ENCODE measurements at regions not wholly inside any gene's neighbourhood (a gene's known extent, or its start where the extent isn't known, plus 50 kb on each side); places are given as distances from the start of the nearest gene placed in this dataset.

DNA sequence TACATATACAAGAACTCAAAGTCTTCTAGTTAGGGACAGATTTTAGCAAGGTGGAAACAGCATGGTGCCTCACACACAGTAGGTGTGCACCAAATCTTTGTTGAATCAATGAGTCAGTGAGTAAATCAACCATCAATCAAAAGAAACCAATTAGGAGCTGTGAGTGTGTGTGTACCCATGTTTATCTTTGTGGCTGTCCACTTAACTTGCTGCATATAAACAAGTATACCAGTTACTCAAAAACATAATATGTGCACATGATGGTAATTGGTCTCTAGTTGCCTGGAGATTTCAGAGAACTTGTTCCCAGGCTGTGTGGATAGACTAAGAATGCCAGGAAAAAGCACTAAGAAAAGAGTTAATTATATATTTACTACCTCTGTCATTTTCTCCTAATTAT is 272.2 kb upstream of the CCL2 start:
- no peak for DNase-seq
- Histone ChIP-seq H3K4me3 (replicated peaks in 1 of 3) (no peak overlapping the region), H3K27ac (no peak overlapping the region), H3K36me3 (no peaks in the 10 kb centered on the region), H3K27me3 (no peaks in the 10 kb centered on the region), H3K4me1 (no peaks in the 10 kb centered on the region), H3K9me3 (no peaks in the 10 kb centered on the region)
- TF ChIP-seq CTCF (IDR thresholded peaks at IDR 0.05), result no peak
- no peak for TF ChIP-seq POLR2A (IDR thresholded peaks at IDR 0.05)
- intact Hi-C loops (cut with DNase I), result no loop called here

- TF ChIP-seq CTCF (IDR thresholded peaks at IDR 0.05) (no peak), POLR2A (IDR thresholded peaks at IDR 0.05) (no peak)
- no peak for DNase-seq
- 70 to 83% methylated on average over 6 of the region's 6 CpGs for WGBS, 2 donors
- Histone ChIP-seq H3K36me3 (no peaks in the 10 kb centered on the region), H3K9me3 (no peaks in the 10 kb centered on the region), H3K4me3 (replicated peaks in 1 of 3) (no peak overlapping the region), H3K27ac (no peak overlapping the region), H3K4me1 (no peaks in the 10 kb centered on the region), H3K27me3 (no peaks in the 10 kb centered on the region)
- intact Hi-C loops (cut with DNase I), result no loop called here
Measured at GRCh38 chr17:33983824-33984574, 271.1 kb upstream of the CCL2 start.

DNA sequence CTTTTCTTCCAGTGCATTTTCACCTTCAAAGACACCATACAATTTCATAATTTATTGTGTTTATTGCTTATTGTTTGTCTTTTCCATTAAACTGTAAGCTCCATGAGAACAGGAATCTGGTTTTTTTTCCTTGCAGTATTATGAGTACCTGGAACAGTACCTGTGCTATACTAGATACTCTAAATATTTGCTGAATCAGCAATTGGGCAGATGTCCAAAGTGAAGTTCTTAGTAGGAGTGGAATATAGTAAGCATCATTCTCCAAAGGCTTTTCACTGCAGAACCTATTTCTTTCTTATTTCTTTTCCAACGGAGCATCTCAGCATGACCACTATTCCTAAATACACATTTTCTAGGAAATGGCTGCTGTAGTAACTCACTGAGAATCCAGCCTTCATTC is 269.0 kb upstream of the CCL2 start:
- Histone ChIP-seq H3K27ac (no peak overlapping the region), H3K27me3 (no peaks in the 10 kb centered on the region), H3K4me3 (replicated peaks in 1 of 3) (no peak overlapping the region), H3K36me3 (no peaks in the 10 kb centered on the region), H3K4me1 (no peaks in the 10 kb centered on the region), H3K9me3 (no peaks in the 10 kb centered on the region)
- DNase-seq, result no peak
- intact Hi-C loops (cut with DNase I), result no loop called here
- 0% methylated on average over 1 of the region's 1 CpG for WGBS, 2 donors
- TF ChIP-seq POLR2A (IDR thresholded peaks at IDR 0.05), result no peak
- TF ChIP-seq CTCF (IDR thresholded peaks at IDR 0.05), result no peak

GRCh38 chr17:33986566-33986965 is 268.5 kb upstream of the CCL2 start:
- no peaks in the 10 kb centered on the region for H3K4me1 ChIP-seq
- no peak overlapping the region for H3K27ac ChIP-seq
- intact Hi-C loops (cut with DNase I), result no loop called here
- no peak for TF ChIP-seq POLR2A (IDR thresholded peaks at IDR 0.05)
- TF ChIP-seq CTCF (IDR thresholded peaks at IDR 0.05), result no peak
- 66 to 85% methylated on average over 2 of the region's 2 CpGs for WGBS, 2 donors
- no peak for DNase-seq
- no peaks in the 10 kb centered on the region for H3K9me3 ChIP-seq
- H3K36me3 ChIP-seq, result no peaks in the 10 kb centered on the region
- no peak overlapping the region for H3K4me3 ChIP-seq (replicated peaks in 1 of 3)
- H3K27me3 ChIP-seq, result no peaks in the 10 kb centered on the region

DNA sequence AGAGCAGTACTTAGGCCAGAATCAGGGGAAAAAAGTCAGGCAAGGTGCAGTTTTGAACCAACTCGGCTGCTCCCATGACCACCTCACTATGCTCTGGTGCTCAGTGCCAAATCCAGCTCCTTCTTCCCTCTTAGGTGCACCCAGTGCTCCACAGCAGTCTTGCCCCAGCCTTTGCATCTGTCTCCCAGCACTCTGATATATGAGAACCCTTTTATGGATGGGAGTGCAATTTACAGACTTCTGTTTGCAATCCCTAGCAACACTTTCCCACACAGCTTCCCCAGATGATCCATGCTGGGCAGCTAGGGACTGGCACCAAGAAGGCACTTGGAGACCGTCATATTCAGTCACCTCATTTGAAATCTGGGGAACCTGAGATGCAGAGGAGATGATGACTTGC is 267.9 kb upstream of the CCL2 start:
- Histone ChIP-seq H3K4me1 (no peaks in the 10 kb centered on the region), H3K9me3 (no peaks in the 10 kb centered on the region), H3K27ac (no peak overlapping the region), H3K36me3 (no peaks in the 10 kb centered on the region), H3K27me3 (no peaks in the 10 kb centered on the region), H3K4me3 (replicated peaks in 1 of 3) (no peak overlapping the region)
- intact Hi-C loops (cut with DNase I), result no loop called here
- no peak for DNase-seq
- TF ChIP-seq POLR2A (IDR thresholded peaks at IDR 0.05) (no peak), CTCF (IDR thresholded peaks at IDR 0.05) (no peak)
- WGBS, 2 donors, result 76 to 85% methylated on average over 2 of the region's 2 CpGs
